GM19452 (cell line): ENCODE measurements at regions not wholly inside any gene's neighbourhood (a gene's known extent, or its start where the extent isn't known, plus 50 kb on each side); places are given as distances from the start of the nearest gene placed in this dataset.

Source experiments
- ATAC-seq: cut with Tn5 transposase; IDR thresholded peaks from one replicate; pipeline ENCODE4 v1.9.1; 2021; ENCODE audit not compliant: unreplicated experiment

GRCh38 chr5:173557123-173557903 is 59.1 kb downstream of the BOD1 start:
- no peak for ATAC-seq

- ATAC-seq, result no peak
Observed at GRCh38 chr5:173556142-173557028, 60.1 kb downstream of the BOD1 start.

GRCh38 chr5:173554989-173555705 is 61.3 kb downstream of the BOD1 start:
- ATAC-seq, result no peak

- no peak for ATAC-seq
Observed at GRCh38 chr5:173554038-173554955, 62.2 kb downstream of the BOD1 start.

GRCh38 chr5:173550641-173551040 is 65.8 kb downstream of the BOD1 start:
- ATAC-seq, result no peak

- ATAC-seq, result no peak
Observed at GRCh38 chr5:173549644-173550043, 66.8 kb downstream of the BOD1 start.

- ATAC-seq, result peak; percentile 91
Observed at GRCh38 chr5:173547579-173547978, 68.9 kb downstream of the BOD1 start.

- ATAC-seq, result no peak
Observed at GRCh38 chr5:173542964-173543363, 73.5 kb downstream of the BOD1 start.

GRCh38 chr5:173542159-173542558 is 74.3 kb downstream of the BOD1 start:
- no peak for ATAC-seq

GRCh38 chr5:173538654-173539053 is 77.8 kb downstream of the BOD1 start:
- ATAC-seq, result no peak

- no peak for ATAC-seq
Observed at GRCh38 chr5:173538018-173538417, 78.4 kb downstream of the BOD1 start.

GRCh38 chr5:173537228-173537627 is 79.2 kb downstream of the BOD1 start:
- ATAC-seq, result no peak

GRCh38 chr5:173535976-173536639 is 80.3 kb downstream of the BOD1 start:
- no peak for ATAC-seq

GRCh38 chr5:173535166-173535975 is 81.1 kb downstream of the BOD1 start:
- no peak for ATAC-seq

- ATAC-seq, result no peak
Observed at GRCh38 chr5:173534664-173535063, 81.8 kb downstream of the BOD1 start.

- no peak for ATAC-seq
Observed at GRCh38 chr5:173534031-173534430, 82.4 kb downstream of the BOD1 start.

GRCh38 chr5:173532689-173533250 is 83.7 kb downstream of the BOD1 start:
- ATAC-seq, result no peak

- ATAC-seq, result no peak
Observed at GRCh38 chr5:173531863-173532262, 84.6 kb downstream of the BOD1 start.

GRCh38 chr5:173530547-173530946 is 85.9 kb downstream of the BOD1 start:
- ATAC-seq, result no peak
